ENCODE measurements at regions not wholly inside any gene's neighbourhood (a gene's known extent, or its start where the extent isn't known, plus 50 kb on each side); places are given as distances from the start of the nearest gene placed in this dataset.

DNA sequence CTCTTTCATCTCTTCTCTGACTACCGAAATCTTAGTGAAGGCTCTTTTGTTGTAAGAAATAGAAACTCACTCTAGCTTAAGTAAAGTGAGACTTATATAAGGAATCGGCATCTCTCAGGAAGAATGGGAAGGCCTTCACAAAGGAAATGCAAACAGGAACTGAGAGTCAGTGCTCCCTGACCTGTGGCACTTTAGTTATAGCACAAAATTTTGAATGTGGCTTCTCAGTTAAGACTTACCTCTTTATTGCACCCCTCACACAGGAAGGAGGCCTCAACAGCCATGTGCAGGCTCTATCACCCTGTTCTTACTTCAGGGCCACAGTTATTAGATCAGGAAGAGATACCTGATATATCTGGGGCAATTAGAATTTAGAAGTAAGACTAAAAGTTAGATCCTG lies 224.7 kb upstream of the EGLN3 start:
- no peak overlapping the region for H3K4me3 ChIP-seq (ENCODE audit: low read depth, low read length)
- no peak for DNase-seq (ENCODE audit: low read depth, low spot score)
- in situ Hi-C loops (cut with HindIII; ENCODE audit: low sequenced_read_pairs), result no loop called here
- TF ChIP-seq, protein P1, sequence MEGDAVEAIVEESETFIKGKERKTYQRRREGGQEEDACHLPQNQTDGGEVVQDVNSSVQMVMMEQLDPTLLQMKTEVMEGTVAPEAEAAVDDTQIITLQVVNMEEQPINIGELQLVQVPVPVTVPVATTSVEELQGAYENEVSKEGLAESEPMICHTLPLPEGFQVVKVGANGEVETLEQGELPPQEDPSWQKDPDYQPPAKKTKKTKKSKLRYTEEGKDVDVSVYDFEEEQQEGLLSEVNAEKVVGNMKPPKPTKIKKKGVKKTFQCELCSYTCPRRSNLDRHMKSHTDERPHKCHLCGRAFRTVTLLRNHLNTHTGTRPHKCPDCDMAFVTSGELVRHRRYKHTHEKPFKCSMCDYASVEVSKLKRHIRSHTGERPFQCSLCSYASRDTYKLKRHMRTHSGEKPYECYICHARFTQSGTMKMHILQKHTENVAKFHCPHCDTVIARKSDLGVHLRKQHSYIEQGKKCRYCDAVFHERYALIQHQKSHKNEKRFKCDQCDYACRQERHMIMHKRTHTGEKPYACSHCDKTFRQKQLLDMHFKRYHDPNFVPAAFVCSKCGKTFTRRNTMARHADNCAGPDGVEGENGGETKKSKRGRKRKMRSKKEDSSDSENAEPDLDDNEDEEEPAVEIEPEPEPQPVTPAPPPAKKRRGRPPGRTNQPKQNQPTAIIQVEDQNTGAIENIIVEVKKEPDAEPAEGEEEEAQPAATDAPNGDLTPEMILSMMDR (IDR thresholded peaks at IDR 0.05; ENCODE audit: low read depth, low read length), result no peak

DNA sequence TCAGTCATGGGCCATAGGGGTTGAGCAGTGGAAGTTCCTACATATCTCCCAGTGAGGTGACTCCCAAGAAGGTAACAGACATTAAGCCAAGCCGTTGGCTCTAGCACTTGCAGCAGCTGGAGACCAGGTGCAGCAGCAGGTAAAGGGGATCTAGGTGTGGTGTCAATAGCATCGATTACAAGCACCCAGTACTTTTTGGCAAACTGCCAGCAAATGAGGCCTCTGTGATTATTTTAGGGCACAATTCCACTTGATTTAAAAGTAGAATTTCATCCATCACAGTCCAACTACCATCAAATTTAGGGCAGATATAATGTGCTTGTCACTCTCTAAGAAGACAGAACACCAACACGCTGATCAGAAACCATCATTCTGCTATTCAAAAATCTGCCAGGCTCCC lies 224.1 kb upstream of the EGLN3 start:
- in situ Hi-C loops (cut with HindIII; ENCODE audit: low sequenced_read_pairs), result no loop called here
- H3K4me3 ChIP-seq (ENCODE audit: low read depth, low read length), result no peak overlapping the region
- no peak for DNase-seq (ENCODE audit: low read depth, low spot score)
- TF ChIP-seq, protein P1 (IDR thresholded peaks at IDR 0.05; ENCODE audit: low read depth, low read length), result no peak

DNA sequence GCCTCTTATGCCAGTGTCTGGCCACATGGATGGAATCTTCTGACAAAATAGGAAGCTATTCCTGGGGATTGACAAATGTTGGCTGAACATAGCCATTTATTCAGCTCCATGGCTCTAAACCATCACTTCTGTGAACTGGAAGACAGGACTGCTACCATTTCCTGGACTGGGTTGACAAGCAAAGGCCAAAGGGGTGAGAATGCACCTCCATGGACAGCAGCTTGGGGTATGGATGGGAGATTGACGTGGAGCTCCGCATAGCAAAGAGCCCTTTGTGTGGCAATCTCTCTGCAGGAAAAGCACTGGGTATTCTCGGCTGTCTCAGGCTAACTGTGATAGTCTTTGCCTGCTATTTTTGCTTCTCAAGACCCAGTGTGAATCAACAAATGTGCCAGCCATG lies 223.0 kb upstream of the EGLN3 start:
- H3K4me3 ChIP-seq (ENCODE audit: low read depth, low read length), result no peak overlapping the region
- no peak for DNase-seq (ENCODE audit: low read depth, low spot score)
- TF ChIP-seq, protein P1 (IDR thresholded peaks at IDR 0.05; ENCODE audit: low read depth, low read length), result no peak
- in situ Hi-C loops (cut with HindIII; ENCODE audit: low sequenced_read_pairs), result no loop called here

DNA sequence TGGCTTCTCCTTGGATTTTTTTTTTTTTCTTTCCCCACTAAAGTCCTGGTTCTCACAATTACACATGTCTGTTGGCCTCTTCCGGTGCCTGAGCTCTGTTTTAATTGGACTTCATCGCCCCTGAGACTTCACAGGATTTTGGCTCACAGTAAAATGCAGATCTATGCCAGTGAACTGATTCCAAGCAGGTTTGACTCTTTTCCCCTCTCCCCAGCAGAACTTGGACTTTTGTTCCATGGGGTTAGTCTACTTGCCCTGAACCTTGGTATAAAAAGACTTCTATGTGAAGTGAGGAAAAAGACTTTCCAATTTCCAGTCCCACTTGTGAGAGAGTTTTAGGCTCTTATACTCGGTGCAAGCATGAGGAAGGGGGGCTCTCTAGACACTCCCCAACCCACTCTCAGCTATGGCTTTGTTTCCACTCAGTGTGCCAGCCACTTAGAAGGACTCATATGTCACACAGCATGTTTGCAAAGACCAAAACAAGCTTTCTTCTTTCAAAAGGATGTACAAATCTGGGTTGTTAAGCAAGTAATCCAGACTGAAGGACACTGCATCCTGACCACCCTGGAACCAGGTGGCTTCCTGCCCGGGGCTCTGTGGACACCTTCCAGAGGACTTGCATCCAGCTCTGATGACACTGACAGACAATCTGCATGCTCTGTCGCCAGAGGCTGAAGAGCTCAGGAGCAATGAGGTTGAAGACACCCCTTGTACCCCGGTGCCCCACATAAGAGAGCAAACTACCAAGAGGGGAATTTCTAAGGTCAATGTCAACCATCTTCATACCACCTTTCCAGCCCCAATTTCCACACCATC lies 221.9 kb upstream of the EGLN3 start:
- no peak for DNase-seq (ENCODE audit: low read depth, low spot score)
- in situ Hi-C loops (cut with HindIII; ENCODE audit: low sequenced_read_pairs), result no loop called here
- TF ChIP-seq, protein P1 (IDR thresholded peaks at IDR 0.05; ENCODE audit: low read depth, low read length), result no peak
- H3K4me3 ChIP-seq (ENCODE audit: low read depth, low read length), result no peak overlapping the region

DNA sequence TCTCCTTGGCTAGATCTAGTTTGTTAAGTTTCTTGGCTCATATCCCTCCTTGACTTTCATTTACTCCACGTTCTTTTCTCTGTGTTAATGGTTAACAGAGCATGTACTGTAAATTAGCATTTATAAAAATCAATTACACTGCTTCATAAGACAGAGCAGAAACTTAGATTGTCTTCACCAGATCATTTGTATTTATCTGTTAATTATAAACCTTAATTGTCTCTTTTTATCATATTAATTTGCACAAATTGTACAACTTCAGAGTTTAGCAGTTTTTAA lies 221.2 kb upstream of the EGLN3 start:
- in situ Hi-C loops (cut with HindIII; ENCODE audit: low sequenced_read_pairs), result no loop called here
- TF ChIP-seq, protein P1 (IDR thresholded peaks at IDR 0.05; ENCODE audit: low read depth, low read length), result no peak
- DNase-seq (ENCODE audit: low read depth, low spot score), result no peak
- H3K4me3 ChIP-seq (ENCODE audit: low read depth, low read length), result no peak overlapping the region

DNA sequence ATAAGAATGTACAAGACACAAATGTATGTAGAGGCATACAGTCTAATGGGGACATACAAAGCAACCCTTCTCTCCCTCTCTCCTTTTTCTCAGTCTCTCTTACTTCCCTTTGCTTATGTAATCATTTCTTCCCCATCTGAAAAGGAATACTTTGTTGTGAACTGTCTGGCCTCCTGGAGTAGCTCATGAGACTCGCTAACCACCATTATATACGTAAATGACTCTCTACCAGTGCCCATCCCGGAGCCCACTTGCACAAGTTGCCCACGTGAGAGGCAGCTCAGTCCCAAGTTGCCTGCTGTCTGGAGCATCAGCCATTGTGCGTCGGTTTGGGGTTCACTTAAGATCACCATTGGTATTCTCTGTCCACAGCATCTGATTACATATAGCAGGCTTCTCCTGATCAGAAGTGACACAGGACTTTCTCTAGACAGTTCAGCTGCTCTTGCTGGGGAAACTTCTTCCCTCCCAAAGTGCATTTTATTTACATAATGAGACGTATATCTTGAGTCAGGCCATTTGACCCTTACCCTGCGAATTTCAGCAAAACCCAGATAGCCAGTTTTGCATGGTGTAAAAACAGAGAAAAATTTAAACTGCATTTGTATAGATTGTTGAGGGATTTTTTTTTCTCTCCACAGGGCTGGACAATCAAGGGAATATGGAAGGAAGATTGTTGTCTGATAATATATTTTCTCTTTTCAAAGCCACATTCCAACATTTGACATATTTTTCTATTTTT lies 220.7 kb upstream of the EGLN3 start:
- H3K4me3 ChIP-seq (ENCODE audit: low read depth, low read length), result no peak overlapping the region
- DNase-seq (ENCODE audit: low read depth, low spot score), result no peak
- in situ Hi-C loops (cut with HindIII; ENCODE audit: low sequenced_read_pairs), result no loop called here
- TF ChIP-seq, protein P1 (IDR thresholded peaks at IDR 0.05; ENCODE audit: low read depth, low read length), result no peak
